ENCODE measurements at regions not wholly inside any gene's neighbourhood (a gene's known extent, or its start where the extent isn't known, plus 50 kb on each side); places are given as distances from the start of the nearest gene placed in this dataset.

GRCh38 chr4:56217343-56217890, 169.9 kb downstream of the AASDH start:
- Histone ChIP-seq H3K4me3 (ENCODE audit: low read length in 3 of 3) (no peak overlapping the region), H3K36me3 (ENCODE audit: control insufficient read depth in 2 of 3, insufficient read depth in 3 of 3, low read length in 3 of 3) (no peaks in the 10 kb centered on the region), H3K4me1 (ENCODE audit: control insufficient read depth in 2 of 3, insufficient read depth in 2 of 3, low read depth in 1 of 3, low read length in 3 of 3) (no peaks in the 10 kb centered on the region), H3K9ac (ENCODE audit: low read length in 3 of 3) (no peak overlapping the region), H3K27me3 (ENCODE audit: control insufficient read depth, insufficient read depth, low read length) (no peaks in the 10 kb centered on the region), H3K9me3 (ENCODE audit: control insufficient read depth in 2 of 3, insufficient read depth in 1 of 3, low read length in 3 of 3) (no peaks in the 10 kb centered on the region), H3K27ac (ENCODE audit: low read depth in 2 of 2, low read length in 2 of 2) (no peak overlapping the region)
- DNase-seq: no peak
- intact Hi-C loops (cut with DNase I): no loop called here
- TF ChIP-seq CTCF (IDR thresholded peaks at IDR 0.05; ENCODE audit: borderline replicate concordance, extremely low read depth, insufficient read depth): no peak
- no peak for FAIRE-seq

DNA sequence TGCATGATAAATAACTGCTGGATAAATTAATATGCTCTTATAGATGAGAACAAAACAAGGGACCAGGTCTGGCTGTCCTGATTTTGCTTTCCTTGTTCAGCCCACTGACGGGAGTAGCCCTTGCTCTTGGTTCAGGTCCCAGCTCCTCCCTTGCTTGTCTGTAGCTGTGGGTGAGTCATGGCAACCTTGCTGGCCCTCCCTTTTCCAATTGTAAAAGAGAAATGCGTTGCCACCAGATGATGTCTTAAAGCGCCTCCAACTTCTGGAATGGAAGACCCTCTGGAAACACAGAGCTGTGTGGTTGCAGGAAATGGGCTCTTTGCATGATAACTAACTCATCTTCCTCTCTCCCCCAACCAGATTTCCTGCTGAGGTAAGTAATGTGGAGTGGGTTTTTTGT, 171.4 kb downstream of the AASDH start:
- Histone ChIP-seq H3K4me1 (ENCODE audit: control insufficient read depth in 2 of 3, insufficient read depth in 2 of 3, low read depth in 1 of 3, low read length in 3 of 3) (no peaks in the 10 kb centered on the region), H3K27ac (ENCODE audit: low read depth in 2 of 2, low read length in 2 of 2) (no peak overlapping the region), H3K9me3 (ENCODE audit: control insufficient read depth in 2 of 3, insufficient read depth in 1 of 3, low read length in 3 of 3) (peaks cover 0 to 11% (median 3%) of the 10 kb centered on the region in 3 donors), H3K9ac (ENCODE audit: low read length in 3 of 3) (no peak overlapping the region), H3K27me3 (ENCODE audit: control insufficient read depth, insufficient read depth, low read length) (no peaks in the 10 kb centered on the region), H3K4me3 (ENCODE audit: low read length in 3 of 3) (no peak overlapping the region), H3K36me3 (ENCODE audit: control insufficient read depth in 2 of 3, insufficient read depth in 3 of 3, low read length in 3 of 3) (no peaks in the 10 kb centered on the region)
- DNase-seq: no peak
- intact Hi-C loops (cut with DNase I): no loop called here
- no peak for TF ChIP-seq CTCF (IDR thresholded peaks at IDR 0.05; ENCODE audit: borderline replicate concordance, extremely low read depth, insufficient read depth)
- no peak for FAIRE-seq

DNA sequence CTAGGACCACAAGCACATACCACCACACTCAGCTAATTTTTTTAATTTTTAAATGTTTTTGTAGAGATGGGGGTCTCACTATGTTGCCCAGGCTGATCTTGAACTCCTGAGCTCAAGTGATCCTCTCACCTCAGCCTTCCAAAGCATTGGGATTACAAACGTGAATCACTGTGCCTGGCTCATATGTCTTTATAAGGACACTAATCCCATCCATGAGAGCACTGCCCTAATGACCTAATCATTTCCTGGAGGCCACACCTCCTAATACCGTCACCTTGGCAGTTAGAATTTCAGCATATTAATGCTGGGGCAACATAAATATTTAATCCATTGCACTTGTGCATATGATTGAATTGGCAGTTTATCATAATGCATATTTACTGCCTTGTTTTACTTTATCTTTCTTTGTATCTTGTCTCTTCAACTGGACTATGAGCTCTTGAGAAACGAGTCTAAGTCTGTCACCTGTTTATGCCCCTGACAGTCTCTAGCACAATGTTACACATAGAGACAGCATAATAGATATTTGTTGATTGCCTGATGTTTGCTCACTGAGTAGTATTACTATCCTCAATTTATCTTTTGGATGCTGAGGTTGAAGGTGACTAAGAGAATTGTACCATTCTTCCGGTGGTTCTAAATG, 172.0 kb downstream of the AASDH start:
- no peaks in the 10 kb centered on the region for H3K4me1 ChIP-seq (ENCODE audit: control insufficient read depth in 2 of 3, insufficient read depth in 2 of 3, low read depth in 1 of 3, low read length in 3 of 3)
- FAIRE-seq: no peak
- no peaks in the 10 kb centered on the region for H3K27me3 ChIP-seq (ENCODE audit: control insufficient read depth, insufficient read depth, low read length)
- peaks cover 0 to 11% (median 3%) of the 10 kb centered on the region in 3 donors for H3K9me3 ChIP-seq (ENCODE audit: control insufficient read depth in 2 of 3, insufficient read depth in 1 of 3, low read length in 3 of 3)
- H3K36me3 ChIP-seq (ENCODE audit: control insufficient read depth in 2 of 3, insufficient read depth in 3 of 3, low read length in 3 of 3): no peaks in the 10 kb centered on the region
- intact Hi-C loops (cut with DNase I): no loop called here
- TF ChIP-seq CTCF (IDR thresholded peaks at IDR 0.05; ENCODE audit: borderline replicate concordance, extremely low read depth, insufficient read depth): no peak
- DNase-seq: no peak
- H3K9ac ChIP-seq (ENCODE audit: low read length in 3 of 3): no peak overlapping the region
- H3K27ac ChIP-seq (ENCODE audit: low read depth in 2 of 2, low read length in 2 of 2): no peak overlapping the region
- H3K4me3 ChIP-seq (ENCODE audit: low read length in 3 of 3): no peak overlapping the region
